ENCODE measurements at regions not wholly inside any gene's neighbourhood (a gene's known extent, or its start where the extent isn't known, plus 50 kb on each side); places are given as distances from the start of the nearest gene placed in this dataset.

- no peak for DNase-seq (ENCODE audit: low read depth)
- TF ChIP-seq CTCF (IDR thresholded peaks at IDR 0.05; ENCODE audit: insufficient read depth, low read depth, low read length, missing control alignments) = no peak
- H3K4me3 ChIP-seq (ENCODE audit: low read depth, low read length) = no peak overlapping the region
These were observed 317.8 kb downstream of the SNX13 start for GRCh38 chr7:17622451-17622850.

GRCh38 chr7:17623546-17624185, 316.6 kb downstream of the SNX13 start:
- no peak for DNase-seq (ENCODE audit: low read depth)
- no peak overlapping the region for H3K4me3 ChIP-seq (ENCODE audit: low read depth, low read length)
- no peak for TF ChIP-seq CTCF (IDR thresholded peaks at IDR 0.05; ENCODE audit: insufficient read depth, low read depth, low read length, missing control alignments)

GRCh38 chr7:17624379-17624778, 315.9 kb downstream of the SNX13 start:
- TF ChIP-seq CTCF (IDR thresholded peaks at IDR 0.05; ENCODE audit: insufficient read depth, low read depth, low read length, missing control alignments) = no peak
- H3K4me3 ChIP-seq (ENCODE audit: low read depth, low read length) = no peak overlapping the region
- DNase-seq (ENCODE audit: low read depth) = no peak

- DNase-seq (ENCODE audit: low read depth) = no peak
- H3K4me3 ChIP-seq (ENCODE audit: low read depth, low read length) = no peak overlapping the region
- no peak for TF ChIP-seq CTCF (IDR thresholded peaks at IDR 0.05; ENCODE audit: insufficient read depth, low read depth, low read length, missing control alignments)
These were observed 315.3 kb downstream of the SNX13 start for GRCh38 chr7:17625043-17625442.

GRCh38 chr7:17626235-17626634, 314.1 kb downstream of the SNX13 start:
- no peak for TF ChIP-seq CTCF (IDR thresholded peaks at IDR 0.05; ENCODE audit: insufficient read depth, low read depth, low read length, missing control alignments)
- DNase-seq (ENCODE audit: low read depth) = no peak
- no peak overlapping the region for H3K4me3 ChIP-seq (ENCODE audit: low read depth, low read length)

GRCh38 chr7:17631061-17631460, 309.2 kb downstream of the SNX13 start:
- DNase-seq (ENCODE audit: low read depth) = no peak
- H3K4me3 ChIP-seq (ENCODE audit: low read depth, low read length) = no peak overlapping the region
- no peak for TF ChIP-seq CTCF (IDR thresholded peaks at IDR 0.05; ENCODE audit: insufficient read depth, low read depth, low read length, missing control alignments)

GRCh38 chr7:17632384-17632783, 307.9 kb downstream of the SNX13 start:
- no peak for TF ChIP-seq CTCF (IDR thresholded peaks at IDR 0.05; ENCODE audit: insufficient read depth, low read depth, low read length, missing control alignments)
- DNase-seq (ENCODE audit: low read depth) = no peak
- H3K4me3 ChIP-seq (ENCODE audit: low read depth, low read length) = no peak overlapping the region

Data from GM12865 (cell line).